Kidney (tissue), 13 donors: ENCODE measurements at regions not wholly inside any gene's neighbourhood (a gene's known extent, or its start where the extent isn't known, plus 50 kb on each side); places are given as distances from the start of the nearest gene placed in this dataset.

Experiments used
- DNase-seq, 5 donors: peaks; one replicate each; pipeline ENCODE4 v3.0.0-alpha.2; 2013 to 2020
- FAIRE-seq: peaks from 2 replicates; lab custom pipeline; 2012; peaks lifted over from hg19 to GRCh38; lab: Jason Lieb, UNC
- H3K27ac ChIP-seq, 2 donors: one replicate each; pipeline ENCODE4 v1.7.0; 2013; ENCODE audit warnings: low read depth in 2 of 2, low read length in 2 of 2, inconsistent platforms in 1 of 2
- H3K27me3 ChIP-seq: one replicate; pipeline ENCODE4 v1.7.1; 2013; ENCODE audit warnings: low read length, inconsistent platforms; ENCODE audit not compliant: control insufficient read depth, insufficient read depth
- H3K36me3 ChIP-seq, 3 donors: one replicate each; pipeline versions ENCODE4 v1.7.0 to v1.7.1; 2013; ENCODE audit warnings: low read length in 3 of 3, control low read depth in 1 of 3, inconsistent platforms in 1 of 3; ENCODE audit not compliant: insufficient read depth in 3 of 3, control insufficient read depth in 2 of 3
- H3K4me1 ChIP-seq, 3 donors: one replicate each; pipeline versions ENCODE4 v1.7.0 to v1.7.1; 2013; ENCODE audit warnings: low read length in 3 of 3, inconsistent platforms in 1 of 3, low read depth in 1 of 3; ENCODE audit not compliant: control insufficient read depth in 2 of 3, insufficient read depth in 2 of 3
- H3K4me3 ChIP-seq, 3 donors: one replicate each; pipeline versions ENCODE4 v1.7.0 to v1.8.1; 2013; ENCODE audit warnings: low read length in 3 of 3, control low read depth in 1 of 3, inconsistent platforms in 1 of 3
- H3K9ac ChIP-seq, 3 donors: one replicate each; pipeline versions ENCODE4 v1.7.0 to v1.7.1; 2013; ENCODE audit warnings: low read length in 3 of 3, control low read depth in 1 of 3, inconsistent platforms in 1 of 3
- H3K9me3 ChIP-seq, 3 donors: one replicate each; pipeline versions ENCODE4 v1.7.0 to v1.7.1; 2013; ENCODE audit warnings: low read length in 3 of 3, control low read depth in 1 of 3, inconsistent platforms in 1 of 3; ENCODE audit not compliant: control insufficient read depth in 2 of 3, insufficient read depth in 1 of 3
- CTCF ChIP-seq: IDR thresholded peaks from 3 replicates; pipeline ENCODE4 v1.5.1; 2012; ENCODE audit warnings: mild to moderate bottlenecking, moderate library complexity, borderline replicate concordance; ENCODE audit not compliant: insufficient read depth; ENCODE audit errors: extremely low read depth
- intact Hi-C: fragments of 100-400 bp; cut with DNase I; formaldehyde crosslinking; loops from one replicate; pipeline ENCODE4 v1.11.1; 2022
- donor health status: control.
- donor health status: control.
- donor health status: control.
- donor health status: control.
- donor health status: control.
- donor health status: DM: yes; HTN: yes; CAD: no.
- donor health status: Normal renal cell carcinoma (clear cell type).

- Histone ChIP-seq H3K36me3 (no peaks in the 10 kb centered on the region), H3K27ac (no peak overlapping the region), H3K9me3 (no peaks in the 10 kb centered on the region), H3K4me3 (no peak overlapping the region), H3K4me1 (no peaks in the 10 kb centered on the region), H3K27me3 (no peaks in the 10 kb centered on the region), H3K9ac (no peak overlapping the region)
- FAIRE-seq (no peak), DNase-seq (no peak)
- TF ChIP-seq CTCF: no peak
- intact Hi-C loops: no loop called here
These were observed 849.4 kb downstream of the LRRTM4 start for GRCh38 chr2:76672798-76673197.

GRCh38 chr2:76669966-76670465 lies 852.2 kb downstream of the LRRTM4 start:
- Histone ChIP-seq H3K36me3 (no peaks in the 10 kb centered on the region), H3K27ac (no peak overlapping the region), H3K9me3 (no peaks in the 10 kb centered on the region), H3K9ac (no peak overlapping the region), H3K4me1 (no peaks in the 10 kb centered on the region), H3K27me3 (no peaks in the 10 kb centered on the region), H3K4me3 (no peak overlapping the region)
- DNase-seq: no peak
- no peak for TF ChIP-seq CTCF
- intact Hi-C loops: no loop called here
- no peak for FAIRE-seq

- Histone ChIP-seq H3K27me3 (no peaks in the 10 kb centered on the region), H3K36me3 (no peaks in the 10 kb centered on the region), H3K9ac (no peak overlapping the region), H3K9me3 (no peaks in the 10 kb centered on the region), H3K4me3 (no peak overlapping the region), H3K27ac (no peak overlapping the region), H3K4me1 (no peaks in the 10 kb centered on the region)
- FAIRE-seq (no peak), DNase-seq (no peak)
- no peak for TF ChIP-seq CTCF
- intact Hi-C loops: no loop called here
These were observed 853.9 kb downstream of the LRRTM4 start for GRCh38 chr2:76668279-76668678.

GRCh38 chr2:76667821-76668271 lies 854.3 kb downstream of the LRRTM4 start:
- FAIRE-seq (no peak), DNase-seq (peak in 3 of 5 donors; percentile 13 to 45 (median 42))
- no peak for TF ChIP-seq CTCF
- Histone ChIP-seq H3K9ac (no peak overlapping the region), H3K4me1 (no peaks in the 10 kb centered on the region), H3K27ac (no peak overlapping the region), H3K36me3 (no peaks in the 10 kb centered on the region), H3K9me3 (no peaks in the 10 kb centered on the region), H3K4me3 (no peak overlapping the region), H3K27me3 (no peaks in the 10 kb centered on the region)
- intact Hi-C loops: no loop called here
